ENCODE measurements at regions not wholly inside any gene's neighbourhood (a gene's known extent, or its start where the extent isn't known, plus 50 kb on each side); places are given as distances from the start of the nearest gene placed in this dataset.
"Not testable (repeated sequence)": the region's sequence is repeated elsewhere in the genome, so short reads cannot be mapped to it uniquely, and the experiment has no call there.

GRCh38 chr4:186829097-186829496, 105.4 kb upstream of the FAT1 start:
- no peak overlapping the region for H3K4me3 Mint-ChIP-seq
- no peaks in the 10 kb centered on the region for H3K27me3 Mint-ChIP-seq
- DNase-seq = no peak
- no peaks in the 10 kb centered on the region for H3K9me3 Mint-ChIP-seq
- H3K4me1 Mint-ChIP-seq (ENCODE audit: low read depth) = no peaks in the 10 kb centered on the region
- no peaks in the 10 kb centered on the region for H3K36me3 Mint-ChIP-seq (ENCODE audit: low read depth)
- H3K27ac Mint-ChIP-seq = no peak overlapping the region

GRCh38 chr4:186829740-186830449, 106.2 kb upstream of the FAT1 start:
- Mint-ChIP-seq H3K27ac (no peak overlapping the region), H3K4me1 (ENCODE audit: low read depth) (no peaks in the 10 kb centered on the region), H3K4me3 (no peak overlapping the region), H3K36me3 (ENCODE audit: low read depth) (no peaks in the 10 kb centered on the region), H3K27me3 (no peaks in the 10 kb centered on the region), H3K9me3 (no peaks in the 10 kb centered on the region)
- DNase-seq = no peak

GRCh38 chr4:186831574-186831973, 107.9 kb upstream of the FAT1 start:
- Mint-ChIP-seq H3K4me1 (ENCODE audit: low read depth) (no peaks in the 10 kb centered on the region), H3K36me3 (ENCODE audit: low read depth) (no peaks in the 10 kb centered on the region), H3K9me3 (no peaks in the 10 kb centered on the region), H3K27me3 (no peaks in the 10 kb centered on the region), H3K4me3 (no peak overlapping the region), H3K27ac (no peak overlapping the region)
- DNase-seq = no peak

- no peak for DNase-seq
- Mint-ChIP-seq H3K4me3 (no peak overlapping the region), H3K4me1 (ENCODE audit: low read depth) (no peaks in the 10 kb centered on the region), H3K36me3 (ENCODE audit: low read depth) (no peaks in the 10 kb centered on the region), H3K9me3 (peaks cover 4% of the 10 kb centered on the region), H3K27me3 (no peaks in the 10 kb centered on the region), H3K27ac (no peak overlapping the region)
Observed at GRCh38 chr4:186832906-186833305, 109.2 kb upstream of the FAT1 start.

- peaks cover 10% of the 10 kb centered on the region for H3K9me3 Mint-ChIP-seq
- H3K27ac Mint-ChIP-seq; H3K27me3 Mint-ChIP-seq; DNase-seq; H3K36me3 Mint-ChIP-seq (ENCODE audit: low read depth); H3K4me3 Mint-ChIP-seq; H3K4me1 Mint-ChIP-seq (ENCODE audit: low read depth): not testable (repeated sequence)
Observed at GRCh38 chr4:186837463-186837862, 113.8 kb upstream of the FAT1 start.

GRCh38 chr4:186838295-186838694, 114.6 kb upstream of the FAT1 start:
- Mint-ChIP-seq H3K36me3 (ENCODE audit: low read depth) (no peaks in the 10 kb centered on the region), H3K27me3 (no peaks in the 10 kb centered on the region), H3K4me1 (ENCODE audit: low read depth) (no peaks in the 10 kb centered on the region), H3K4me3 (no peak overlapping the region), H3K27ac (no peak overlapping the region), H3K9me3 (peaks cover 10% of the 10 kb centered on the region)
- no peak for DNase-seq

GRCh38 chr4:186839122-186840037, 115.7 kb upstream of the FAT1 start:
- DNase-seq = no peak
- Mint-ChIP-seq H3K27ac (no peak overlapping the region), H3K9me3 (peaks cover 10% of the 10 kb centered on the region), H3K36me3 (ENCODE audit: low read depth) (no peaks in the 10 kb centered on the region), H3K27me3 (no peaks in the 10 kb centered on the region), H3K4me1 (ENCODE audit: low read depth) (no peaks in the 10 kb centered on the region), H3K4me3 (no peak overlapping the region)

GRCh38 chr4:186840222-186840701, 116.6 kb upstream of the FAT1 start:
- Mint-ChIP-seq H3K36me3 (ENCODE audit: low read depth) (no peaks in the 10 kb centered on the region), H3K27me3 (no peaks in the 10 kb centered on the region), H3K4me1 (ENCODE audit: low read depth) (no peaks in the 10 kb centered on the region), H3K9me3 (peaks cover 10% of the 10 kb centered on the region), H3K4me3 (no peak overlapping the region), H3K27ac (no peak overlapping the region)
- no peak for DNase-seq

- H3K36me3 Mint-ChIP-seq (ENCODE audit: low read depth) = no peaks in the 10 kb centered on the region
- H3K27ac Mint-ChIP-seq = no peak overlapping the region
- H3K27me3 Mint-ChIP-seq = no peaks in the 10 kb centered on the region
- DNase-seq = no peak
- no peak overlapping the region for H3K4me3 Mint-ChIP-seq
- no peaks in the 10 kb centered on the region for H3K4me1 Mint-ChIP-seq (ENCODE audit: low read depth)
- peaks cover 10% of the 10 kb centered on the region for H3K9me3 Mint-ChIP-seq
Observed at GRCh38 chr4:186840771-186841301, 117.2 kb upstream of the FAT1 start.

- Mint-ChIP-seq H3K9me3 (peaks cover 7% of the 10 kb centered on the region), H3K36me3 (ENCODE audit: low read depth) (no peaks in the 10 kb centered on the region), H3K4me3 (no peak overlapping the region), H3K4me1 (ENCODE audit: low read depth) (no peaks in the 10 kb centered on the region), H3K27me3 (no peaks in the 10 kb centered on the region), H3K27ac (no peak overlapping the region)
- no peak for DNase-seq
Observed at GRCh38 chr4:186844059-186844681, 120.5 kb upstream of the FAT1 start.

GRCh38 chr4:186845137-186845842, 121.6 kb upstream of the FAT1 start:
- no peak overlapping the region for H3K4me3 Mint-ChIP-seq

GRCh38 chr4:186846426-186846825, 122.8 kb upstream of the FAT1 start:
- Mint-ChIP-seq H3K27ac (no peak overlapping the region), H3K9me3 (peaks cover 9% of the 10 kb centered on the region), H3K36me3 (ENCODE audit: low read depth) (no peaks in the 10 kb centered on the region), H3K27me3 (no peaks in the 10 kb centered on the region), H3K4me3 (no peak overlapping the region), H3K4me1 (ENCODE audit: low read depth) (no peaks in the 10 kb centered on the region)
- no peak for DNase-seq

More at GRCh38 chr4:186845137-186845842, 121.6 kb upstream of the FAT1 start:
- Mint-ChIP-seq H3K27me3 (no peaks in the 10 kb centered on the region), H3K9me3 (peaks cover 5% of the 10 kb centered on the region), H3K4me1 (ENCODE audit: low read depth) (no peaks in the 10 kb centered on the region), H3K36me3 (ENCODE audit: low read depth) (no peaks in the 10 kb centered on the region), H3K27ac (no peak overlapping the region)
- no peak for DNase-seq

- H3K27me3 Mint-ChIP-seq; DNase-seq; H3K36me3 Mint-ChIP-seq (ENCODE audit: low read depth); H3K4me3 Mint-ChIP-seq; H3K27ac Mint-ChIP-seq; H3K4me1 Mint-ChIP-seq (ENCODE audit: low read depth): not testable (repeated sequence)
- H3K9me3 Mint-ChIP-seq = peaks cover 10% of the 10 kb centered on the region
Observed at GRCh38 chr4:186847429-186848131, 123.9 kb upstream of the FAT1 start.
